DND-41 (cell line): ENCODE measurements at regions not wholly inside any gene's neighbourhood (a gene's known extent, or its start where the extent isn't known, plus 50 kb on each side); places are given as distances from the start of the nearest gene placed in this dataset.

Experiments
- CTCF ChIP-seq: IDR thresholded peaks from 2 replicates; pipeline ENCODE4 v1.5.1; 2012; ENCODE audit warnings: borderline replicate concordance, low read length, moderate library complexity, mild to moderate bottlenecking; ENCODE audit not compliant: poor library complexity, severe bottlenecking; ENCODE audit errors: extremely low read depth
- EZH2 ChIP-seq: IDR thresholded peaks from 3 replicates; pipeline ENCODE4 v1.6.1; 2012; ENCODE audit warnings: borderline replicate concordance, low read depth, mild to moderate bottlenecking, moderate library complexity, low read length, inconsistent platforms; ENCODE audit not compliant: severe bottlenecking

GRCh38 chr2:198326431-198326830 is 522.0 kb downstream of the PLCL1 start:
- no peak for TF ChIP-seq CTCF
- no peak for TF ChIP-seq EZH2
